Stimulated activated CD8-positive, alpha-beta memory T cell treated with anti-CD3 and anti-CD28 coated beads, Interleukin-15, amount 100 ng/mL, for 48 hours (primary cell): ENCODE measurements at regions not wholly inside any gene's neighbourhood (a gene's known extent, or its start where the extent isn't known, plus 50 kb on each side); places are given as distances from the start of the nearest gene placed in this dataset.

Source experiments
- DNase-seq, 2 donors: peaks; one replicate each; pipeline ENCODE4 v3.0.0-alpha.2; 2020; ENCODE audit warnings: low read depth in 2 of 2

DNA sequence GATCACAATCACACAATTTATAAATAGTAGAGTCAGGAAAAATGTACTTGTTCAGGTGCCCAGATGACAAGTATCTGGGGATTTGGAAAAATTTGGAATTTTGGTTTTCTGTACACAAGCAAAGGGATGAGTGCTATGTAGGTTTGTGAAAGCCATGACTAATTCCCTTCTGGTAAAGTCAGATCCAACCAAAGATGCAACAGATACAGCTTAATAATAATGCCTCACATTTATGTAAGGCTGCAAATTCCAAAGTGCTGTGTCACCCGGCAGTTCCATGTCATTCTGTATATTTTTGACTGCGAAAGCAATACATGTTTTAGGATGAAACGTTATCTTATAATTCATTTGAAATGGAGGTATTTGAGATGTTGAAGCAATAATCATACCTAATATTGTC is 102.7 kb upstream of the AGBL1 start:
- DNase-seq: no peak

DNA sequence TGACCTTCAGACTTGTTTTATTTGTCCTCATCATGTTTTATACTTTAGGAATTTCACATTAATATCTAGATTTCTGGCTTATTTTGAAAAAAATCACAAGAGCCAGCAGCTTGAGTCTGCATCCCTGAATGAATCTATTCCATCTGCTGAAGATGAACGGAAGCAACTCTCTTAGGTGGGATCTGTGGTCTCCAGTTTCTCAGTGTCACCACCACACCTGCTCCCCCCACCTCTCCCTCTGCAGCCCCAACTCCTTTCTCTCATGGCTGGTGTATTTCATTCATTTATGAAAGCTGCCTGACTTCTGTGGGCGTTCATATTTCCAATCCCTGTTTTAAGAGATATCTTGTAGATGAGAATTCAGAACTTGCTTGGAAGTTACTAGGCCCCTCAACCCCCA is 102.1 kb upstream of the AGBL1 start:
- no peak for DNase-seq

DNA sequence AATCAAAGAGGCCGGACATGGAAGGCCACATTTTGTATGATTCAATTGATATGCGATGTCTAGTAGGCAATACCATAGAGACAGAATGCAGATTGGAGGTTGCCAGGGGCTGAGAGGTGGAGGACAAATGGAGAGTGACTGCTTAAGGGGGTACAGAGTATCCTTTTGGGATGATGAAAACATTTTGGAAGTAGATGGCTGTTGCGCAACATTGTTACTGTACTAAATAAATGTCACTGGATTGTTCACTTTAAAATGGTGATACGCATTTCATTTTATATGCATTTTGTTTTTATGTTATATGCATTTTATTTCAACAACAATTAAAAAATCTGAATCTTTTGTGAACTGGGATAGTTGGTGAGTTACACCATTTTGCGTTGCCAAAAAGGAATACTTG is 99.7 kb upstream of the AGBL1 start:
- no peak for DNase-seq

DNA sequence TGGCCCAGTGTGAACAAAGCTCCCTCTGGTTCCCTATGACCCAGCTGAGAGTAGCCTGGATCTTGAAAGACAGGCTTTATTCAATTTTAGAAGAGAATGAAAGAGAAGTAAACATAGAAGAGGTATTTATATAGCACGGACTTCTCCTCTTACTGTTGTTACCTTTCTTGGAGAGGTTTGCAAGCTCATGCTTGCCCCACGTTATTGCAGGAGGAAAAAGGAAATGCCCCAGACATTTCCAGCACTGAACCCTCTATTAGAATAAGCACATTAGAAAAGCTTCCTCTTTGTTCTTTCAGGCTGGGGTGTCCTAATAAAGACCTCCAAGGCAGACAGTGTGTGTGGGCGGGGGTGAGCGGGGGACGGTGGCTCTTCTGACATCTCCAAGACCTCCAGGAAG is 98.7 kb upstream of the AGBL1 start:
- DNase-seq: no peak

DNA sequence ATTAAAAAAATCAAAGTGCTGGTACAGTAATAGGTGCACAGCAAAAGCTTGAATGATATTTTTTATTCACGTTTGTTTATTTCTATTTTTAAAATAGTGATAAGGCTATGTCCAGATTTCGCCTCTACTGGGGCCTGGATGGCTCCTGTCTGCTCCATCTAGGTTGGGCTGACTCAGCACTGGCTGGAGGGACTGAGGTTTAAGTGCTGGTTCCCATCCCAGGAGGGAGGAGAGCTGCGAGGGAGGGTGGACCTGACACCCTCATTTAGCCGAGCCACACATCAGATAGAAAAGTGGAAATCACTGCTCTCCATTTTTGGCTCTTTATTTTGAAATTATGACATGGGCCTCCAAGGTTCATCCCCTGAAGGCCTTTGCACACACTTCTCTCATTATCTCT is 95.4 kb upstream of the AGBL1 start:
- DNase-seq: no peak

DNA sequence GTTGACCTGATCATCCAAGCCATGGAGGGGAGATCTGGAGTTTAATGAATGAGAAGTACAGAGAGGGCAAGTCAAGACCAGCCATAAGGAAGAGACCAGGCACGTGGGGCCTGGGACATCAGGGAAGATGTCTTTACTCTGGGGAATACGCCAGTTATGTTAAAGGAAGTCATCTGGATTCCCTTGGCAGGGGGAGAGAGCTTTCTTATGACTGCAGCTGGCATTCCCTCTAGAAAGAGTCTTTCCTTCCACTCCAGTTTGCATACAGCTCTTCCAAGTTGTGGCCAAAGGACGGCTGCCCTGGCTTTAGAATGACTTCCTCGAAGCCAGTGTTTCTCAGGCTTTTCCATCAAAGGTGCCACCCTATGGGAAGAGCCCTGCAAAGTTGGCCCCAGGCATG is 93.6 kb upstream of the AGBL1 start:
- DNase-seq: no peak

DNA sequence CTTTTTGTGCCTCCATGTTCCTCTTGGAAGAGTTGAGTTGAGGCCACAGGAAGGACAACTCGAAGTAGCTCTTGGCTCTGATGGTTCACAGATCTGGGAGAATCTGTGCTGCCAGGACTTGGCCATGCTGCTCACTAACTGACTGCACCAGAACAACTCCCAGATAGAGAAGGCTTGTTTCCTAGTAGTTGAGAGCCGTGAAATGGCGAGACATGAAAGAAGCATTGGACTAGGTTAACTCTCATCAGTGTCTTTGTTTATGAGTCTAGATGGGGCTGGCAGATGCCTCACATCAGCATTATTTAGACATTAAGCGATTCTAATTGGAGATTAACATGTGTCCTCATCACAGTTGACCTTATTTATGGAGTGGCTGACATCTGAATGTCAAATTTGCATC is 92.9 kb upstream of the AGBL1 start:
- no peak for DNase-seq

DNA sequence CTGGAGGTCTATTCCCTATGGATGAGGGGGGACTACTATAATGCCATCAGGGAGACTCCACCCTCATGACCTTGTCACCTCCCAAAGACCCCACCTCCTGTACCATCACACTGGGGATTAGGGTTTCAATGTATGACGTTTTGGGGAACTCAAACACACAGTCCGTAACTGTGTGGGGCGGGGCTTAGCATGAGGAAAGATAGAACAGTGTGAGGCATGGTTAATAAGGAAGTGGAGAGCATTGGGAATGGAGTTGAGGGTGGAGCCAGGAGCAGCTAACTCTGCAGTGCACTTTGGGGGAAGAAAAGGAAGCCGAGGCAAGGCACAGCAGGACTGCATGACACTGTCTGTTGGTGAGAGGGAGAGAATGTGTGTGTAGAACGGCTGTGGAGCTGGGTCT is 90.9 kb upstream of the AGBL1 start:
- no peak for DNase-seq

DNA sequence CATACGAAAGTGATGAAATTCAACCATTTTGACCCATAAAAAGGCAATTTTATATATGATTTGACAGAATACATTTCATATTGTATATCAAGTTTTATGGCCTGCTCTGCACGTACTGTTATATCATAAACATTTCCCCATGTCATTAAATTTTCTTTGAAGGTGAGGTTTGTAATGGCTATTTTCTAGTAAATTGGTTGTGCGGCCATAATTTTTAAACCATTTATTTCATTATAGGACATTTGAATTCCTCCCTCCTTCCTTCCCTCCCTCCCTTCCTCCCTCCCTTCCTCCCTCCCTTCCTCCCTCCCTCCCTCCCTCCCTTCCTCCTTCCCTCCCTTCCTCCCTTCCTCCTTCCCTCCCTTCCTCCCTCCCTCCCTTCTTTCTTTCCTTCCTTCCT is 87.4 kb upstream of the AGBL1 start:
- no peak for DNase-seq

DNA sequence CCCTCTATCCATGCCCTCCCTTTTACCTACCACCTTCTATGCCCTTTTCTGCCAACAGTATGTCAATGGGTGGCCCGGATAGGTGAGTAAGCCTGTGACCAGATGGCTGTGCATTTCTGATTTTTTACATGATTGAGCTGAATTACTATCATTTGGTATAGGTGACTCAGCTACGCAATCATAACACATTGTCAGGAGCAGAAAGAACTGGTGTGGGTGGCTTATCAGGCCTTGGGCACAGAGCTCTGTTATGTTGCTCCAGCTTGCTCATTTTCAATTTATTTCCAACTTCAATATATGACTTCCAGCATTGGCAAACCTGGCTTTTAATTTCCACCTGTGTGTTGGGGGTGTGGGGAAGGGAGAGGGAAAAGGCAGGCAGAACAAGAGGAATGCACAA is 86.6 kb upstream of the AGBL1 start:
- no peak for DNase-seq

DNA sequence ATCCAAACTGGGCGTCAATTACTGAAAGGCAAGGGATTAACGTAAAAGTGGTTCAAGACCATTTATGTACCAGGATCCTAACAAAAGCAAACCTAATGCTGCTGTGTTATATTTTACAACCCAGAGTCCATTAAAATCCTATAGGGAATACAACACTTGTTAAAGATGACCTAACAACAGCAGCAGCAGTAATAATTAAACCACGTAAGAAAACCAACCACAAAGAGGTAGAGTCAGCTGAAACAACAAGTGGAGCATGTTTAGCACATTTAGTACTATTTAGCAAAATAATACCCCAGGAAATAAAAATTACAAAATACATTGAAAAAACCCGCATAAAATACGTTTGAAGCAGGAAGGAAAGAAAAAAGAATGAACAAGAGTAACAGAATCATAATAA is 82.1 kb upstream of the AGBL1 start:
- DNase-seq: no peak

DNA sequence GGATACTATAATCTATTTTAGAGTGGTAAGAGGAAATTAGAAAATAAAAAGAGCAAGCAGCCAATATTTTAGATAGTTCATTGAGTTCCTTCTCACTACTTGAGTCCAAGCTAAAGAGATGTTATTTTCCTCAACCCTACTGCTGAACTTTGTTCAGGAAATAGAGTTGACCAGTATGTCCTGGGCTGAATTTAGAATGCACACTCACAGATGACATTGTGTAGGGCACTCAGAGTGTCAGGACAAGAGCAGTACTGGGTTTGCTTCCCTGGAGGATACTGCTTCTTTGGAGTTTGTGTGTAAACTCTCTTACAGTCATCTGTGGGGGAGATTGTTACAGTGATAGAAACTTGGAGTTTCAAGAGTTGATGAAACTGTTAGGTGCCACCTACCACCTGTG is 80.0 kb upstream of the AGBL1 start:
- no peak for DNase-seq

DNA sequence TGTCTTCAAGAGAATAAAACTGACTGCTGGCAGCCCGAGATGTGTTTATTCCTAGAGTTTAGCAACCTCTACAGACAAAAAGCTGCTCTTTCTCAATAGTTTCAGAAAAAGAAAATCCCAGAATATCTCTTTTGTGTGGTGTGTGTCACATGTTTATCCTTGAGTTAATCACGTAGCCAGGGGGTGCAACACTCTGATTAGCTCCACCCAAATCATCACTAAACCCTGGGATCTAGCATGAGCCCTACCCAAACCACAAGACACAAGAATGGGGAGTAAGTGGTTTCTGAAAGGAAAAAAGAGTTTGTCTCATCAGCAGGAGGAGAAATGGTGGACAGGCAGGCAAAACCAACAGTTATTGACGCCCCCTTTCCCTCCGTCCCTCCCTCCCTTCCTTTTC is 78.5 kb upstream of the AGBL1 start:
- DNase-seq: no peak

DNA sequence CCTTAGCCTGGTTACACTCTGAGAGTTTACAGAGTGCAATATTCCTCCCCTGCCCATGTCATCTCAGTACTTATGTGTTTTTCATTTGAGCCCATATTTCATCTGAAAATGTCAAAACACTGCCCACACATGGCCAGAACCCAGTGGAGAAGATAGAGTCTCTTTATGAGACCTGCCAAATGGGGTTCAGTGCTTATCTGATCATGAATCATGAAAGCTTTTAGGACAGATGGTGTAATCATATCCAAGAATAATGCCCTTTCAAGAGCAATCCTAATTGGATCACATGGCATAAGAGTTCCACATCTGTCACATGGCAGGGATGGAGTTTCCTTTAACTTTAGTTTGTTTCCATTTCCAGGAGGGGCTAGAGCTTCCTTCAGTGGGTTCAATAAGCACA is 77.2 kb upstream of the AGBL1 start:
- DNase-seq: no peak

DNA sequence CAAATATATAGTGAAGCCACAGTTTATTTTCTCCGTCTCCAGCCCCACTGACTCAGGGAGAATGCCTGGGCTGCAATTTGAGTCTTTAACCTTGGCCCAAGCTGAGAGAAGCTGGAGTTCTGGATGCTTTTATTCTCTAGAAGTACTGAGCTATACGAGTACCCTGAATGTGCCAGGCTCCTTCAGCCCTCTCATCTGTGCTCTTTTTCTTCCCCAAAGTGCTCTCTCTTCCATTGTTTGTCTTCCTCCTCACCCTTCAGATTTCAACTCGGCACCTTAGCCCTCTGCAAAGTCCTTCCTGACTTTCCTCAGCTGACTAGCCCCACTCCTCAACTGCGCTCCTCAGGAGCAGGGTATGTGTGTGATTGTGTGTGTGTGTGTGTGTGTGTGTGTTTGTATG is 75.6 kb upstream of the AGBL1 start:
- no peak for DNase-seq

DNA sequence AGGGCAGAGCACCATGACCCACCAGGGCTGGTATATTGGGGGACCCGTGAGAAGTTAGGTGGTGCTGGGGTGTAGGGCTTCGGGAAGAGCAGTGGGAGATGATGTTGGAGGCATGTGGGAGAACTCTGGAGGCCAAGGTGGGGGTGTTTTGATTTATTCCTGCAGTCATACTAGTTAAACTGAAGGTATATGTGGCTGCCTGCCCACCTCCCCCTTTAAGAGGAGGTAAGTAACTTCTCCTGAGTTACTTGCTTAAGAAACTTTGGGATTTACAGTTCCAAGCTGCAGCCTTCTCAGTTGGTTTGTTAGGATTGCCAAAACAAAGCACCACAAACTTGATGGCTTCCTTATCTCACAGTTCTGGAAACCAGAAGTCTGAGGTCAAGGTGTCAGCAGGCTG is 73.1 kb upstream of the AGBL1 start:
- DNase-seq: no peak

DNA sequence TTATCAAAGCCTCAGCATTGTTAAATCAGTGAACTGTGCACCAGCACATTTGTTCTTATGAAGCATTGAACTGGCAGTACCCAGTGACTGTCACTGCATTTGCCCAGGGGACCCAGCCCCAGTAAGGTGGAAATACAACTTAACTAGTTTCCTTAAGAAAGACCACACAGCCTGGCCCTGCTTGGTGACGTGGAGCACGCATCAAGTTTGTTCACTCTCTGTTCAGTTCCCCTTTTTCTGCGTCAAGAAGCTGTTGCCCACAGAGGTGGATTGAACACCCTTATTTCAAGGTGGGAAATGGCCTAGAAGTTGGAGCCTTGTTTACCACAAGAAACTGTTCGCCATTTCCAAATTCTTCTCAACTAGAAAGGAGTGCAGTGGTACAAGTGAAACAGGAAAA is 69.9 kb upstream of the AGBL1 start:
- DNase-seq: no peak

DNA sequence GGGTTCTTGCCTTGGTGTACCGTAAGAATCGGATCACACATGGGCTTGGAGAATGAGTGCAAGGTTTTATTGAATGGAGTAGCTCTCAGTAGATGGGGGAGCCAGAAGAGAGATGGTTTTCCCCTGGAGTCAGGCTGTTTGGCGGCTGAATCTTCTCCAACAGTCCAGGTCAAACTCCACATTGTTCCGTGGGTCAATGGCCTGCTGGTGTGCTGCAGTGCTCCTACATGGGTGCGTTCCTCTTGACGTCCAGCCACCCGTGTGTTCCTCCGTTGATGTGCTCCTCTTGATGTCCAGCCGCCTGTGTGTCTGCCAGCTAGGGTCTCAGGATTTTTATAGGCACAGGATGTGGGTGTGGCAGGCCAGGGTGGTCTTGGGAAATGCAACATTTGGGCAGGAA is 69.3 kb upstream of the AGBL1 start:
- DNase-seq: no peak

DNA sequence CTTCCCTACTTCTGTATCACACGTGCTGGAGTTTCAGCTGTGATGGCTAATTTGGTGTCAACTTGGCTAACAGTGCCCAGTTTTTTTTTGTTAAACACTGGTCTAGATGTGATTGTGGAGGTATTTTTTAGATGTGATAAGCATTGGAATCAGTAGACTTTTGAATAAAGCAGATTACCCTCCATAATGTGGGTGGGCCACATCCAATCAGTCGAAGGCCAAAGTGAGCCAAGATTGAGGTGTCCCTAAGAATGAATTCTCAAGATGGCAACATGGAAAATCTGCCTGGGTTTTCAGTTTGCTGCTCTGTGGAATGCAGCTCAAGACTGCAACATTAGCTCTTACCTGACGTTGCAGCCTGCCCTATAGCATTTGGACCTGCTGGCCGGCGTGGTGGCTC is 68.8 kb upstream of the AGBL1 start:
- no peak for DNase-seq

DNA sequence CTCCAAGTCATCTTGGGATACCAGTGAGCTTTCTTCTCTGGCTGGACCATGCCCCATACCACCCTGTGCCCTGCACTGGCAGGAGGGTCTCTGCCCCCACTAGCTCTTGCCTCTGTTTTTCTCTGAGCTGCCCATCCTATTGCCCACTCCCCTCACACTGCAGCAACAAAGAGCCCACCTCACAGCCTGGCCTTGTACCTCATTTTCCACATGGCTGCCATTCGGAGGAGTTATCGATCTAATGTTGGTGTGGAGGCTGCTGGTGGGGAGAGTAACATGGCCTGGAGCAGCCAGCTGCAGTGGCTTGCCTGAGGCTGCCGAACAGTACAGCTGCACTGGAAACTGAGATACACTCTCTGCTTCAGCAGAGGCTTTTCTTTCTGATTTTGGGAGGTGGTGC is 65.7 kb upstream of the AGBL1 start:
- no peak for DNase-seq

DNA sequence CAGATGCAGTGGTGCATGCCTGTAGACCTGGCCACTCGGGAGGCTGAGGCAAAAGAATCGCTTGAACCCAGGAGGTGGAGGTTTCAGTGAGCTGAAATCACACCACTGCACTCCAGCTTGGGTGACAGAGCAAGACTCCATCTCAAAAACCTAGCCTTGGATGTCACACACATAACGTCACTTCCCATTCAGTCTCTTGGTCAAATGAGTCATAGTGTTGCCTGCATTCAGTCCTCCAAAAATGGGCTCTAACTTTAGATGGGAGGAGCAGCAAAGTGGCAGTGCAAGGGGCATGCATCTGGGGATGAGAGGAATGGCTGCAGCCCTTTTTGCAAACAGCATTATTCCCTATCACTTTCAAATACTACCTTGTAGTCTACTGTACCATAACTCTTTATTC is 62.9 kb upstream of the AGBL1 start:
- DNase-seq: no peak

DNA sequence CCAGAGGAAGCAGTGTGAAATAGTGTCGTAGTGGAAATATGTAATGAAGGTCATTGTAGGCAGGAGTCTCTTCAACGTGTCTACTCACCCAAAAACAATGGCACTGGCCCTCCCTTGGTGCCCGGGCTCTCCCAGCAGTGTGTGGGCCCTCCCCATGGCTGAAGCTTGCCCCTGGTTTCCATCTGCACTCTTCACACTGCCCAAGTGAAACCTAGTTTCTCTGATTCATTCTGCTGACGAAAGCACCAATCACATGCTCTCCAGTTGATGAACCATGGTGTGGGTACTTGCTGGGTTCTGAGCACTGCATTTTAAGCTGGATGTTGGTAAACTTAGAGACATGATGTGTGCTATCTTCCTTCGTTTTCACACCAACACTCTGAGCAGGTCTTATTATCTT is 61.0 kb upstream of the AGBL1 start:
- DNase-seq: no peak

DNA sequence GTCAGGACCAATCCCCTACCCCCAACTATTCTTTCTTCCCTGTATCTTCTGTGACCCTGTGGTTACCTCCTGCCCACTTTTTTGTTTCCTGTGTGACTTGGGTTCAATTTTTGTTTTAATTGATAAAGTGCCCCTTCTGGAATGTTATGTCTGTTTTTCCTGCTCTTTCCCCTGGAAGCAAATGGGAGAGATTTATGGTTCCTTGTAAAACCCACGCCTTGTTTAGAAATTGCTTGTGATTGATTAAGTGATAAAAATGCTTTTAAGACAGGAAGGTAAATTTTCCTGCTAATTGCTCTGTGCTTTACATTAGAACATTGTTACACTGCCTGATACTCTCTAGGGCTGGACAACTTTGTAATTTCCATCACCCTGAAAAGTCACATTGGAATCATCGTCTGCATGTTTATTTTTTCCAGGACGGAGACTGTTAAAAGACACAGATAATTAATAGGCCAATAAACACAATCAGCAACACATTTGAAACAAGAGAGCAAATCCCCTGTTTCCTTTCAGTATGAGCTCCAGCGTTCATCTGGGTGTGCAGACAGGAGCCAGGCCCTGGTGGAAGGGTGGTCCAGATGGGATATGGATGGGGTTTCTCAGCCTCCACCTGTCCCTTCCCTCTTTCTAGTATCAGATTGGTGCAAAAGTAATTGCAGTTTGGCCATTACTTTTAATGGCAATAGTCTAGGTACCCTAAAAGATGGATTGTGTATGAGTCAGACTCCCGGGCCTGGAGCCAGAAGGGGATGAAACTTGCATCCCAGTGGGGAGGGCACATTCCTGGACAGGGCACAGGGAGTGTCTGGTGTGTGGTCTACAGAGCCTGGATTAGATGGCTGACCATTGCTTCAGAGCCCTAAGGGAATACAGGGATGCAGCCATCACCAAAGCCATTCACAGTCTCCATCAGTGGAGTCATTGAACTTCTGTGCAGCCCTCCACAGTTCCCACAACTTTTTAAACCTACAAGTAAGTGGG is 58.1 kb upstream of the AGBL1 start:
- DNase-seq: no peak

DNA sequence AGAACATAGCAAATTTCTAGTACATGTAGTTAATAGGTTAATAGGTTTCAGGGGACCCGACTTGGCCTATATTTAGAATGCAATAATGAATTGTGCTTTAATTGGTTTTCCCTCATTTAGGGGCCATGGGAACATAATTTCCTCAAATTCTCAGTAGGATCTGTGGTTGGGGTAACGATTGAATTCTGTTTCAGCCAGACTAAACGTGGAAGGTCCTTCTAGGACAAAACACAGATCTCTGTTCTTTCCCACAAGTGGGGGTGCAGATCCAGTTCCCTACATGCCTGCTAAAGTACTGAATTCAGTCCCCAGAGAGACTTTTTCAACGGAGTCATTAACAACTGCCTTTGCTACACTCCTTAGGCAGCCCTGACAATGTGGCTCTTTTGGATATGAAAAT is 50.7 kb upstream of the AGBL1 start:
- no peak for DNase-seq
